ENCODE measurements at regions not wholly inside any gene's neighbourhood (a gene's known extent, or its start where the extent isn't known, plus 50 kb on each side); places are given as distances from the start of the nearest gene placed in this dataset.

DNA sequence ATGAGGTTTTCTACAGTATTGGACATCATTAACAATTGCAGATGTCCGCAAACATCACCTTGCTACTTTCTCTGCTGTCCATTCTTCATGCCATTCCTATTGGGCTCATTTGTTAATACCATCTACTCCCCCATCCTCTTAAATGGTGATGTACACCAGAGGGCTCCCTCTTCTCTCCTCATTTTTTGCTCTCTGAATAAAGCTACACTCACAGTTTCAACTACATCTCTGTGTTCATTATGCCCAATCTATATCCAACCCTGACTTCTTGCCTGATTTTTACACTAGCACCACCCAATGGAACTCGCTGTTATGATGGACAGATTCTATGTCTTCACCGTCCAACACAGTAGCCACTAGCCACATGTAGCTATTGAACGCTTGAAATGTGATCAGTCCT lies 288.1 kb upstream of the ID4 start:
- intact Hi-C loops (cut with micrococcal nuclease; ENCODE audit: unreplicated experiment): no loop called here
- Histone ChIP-seq H3K4me2 (ENCODE audit: control insufficient read depth, insufficient read depth) (no peak overlapping the region), H4K20me1 (ENCODE audit: control insufficient read depth, insufficient read depth) (no peaks in the 10 kb centered on the region), H3K27ac (ENCODE audit: control insufficient read depth, insufficient read depth) (no peak overlapping the region), H3K36me3 (ENCODE audit: control insufficient read depth in 2 of 2, insufficient read depth in 2 of 2, low read length in 1 of 2) (no peaks in the 10 kb centered on the region), H3K27me3 (replicated peaks in 1 of 2; ENCODE audit: control insufficient read depth in 2 of 2, insufficient read depth in 2 of 2, low read length in 1 of 2) (no peaks in the 10 kb centered on the region), H3K4me1 (ENCODE audit: control insufficient read depth, insufficient read depth, low read length) (no peaks in the 10 kb centered on the region), H3K9me3 (replicated peaks; ENCODE audit: control insufficient read depth, insufficient read depth, low read length) (no peaks in the 10 kb centered on the region), H3K79me2 (ENCODE audit: control insufficient read depth, insufficient read depth, low read length) (no peaks in the 10 kb centered on the region), H2AFZ (ENCODE audit: control insufficient read depth, low read depth, low read length) (no peak overlapping the region), H3K9ac (ENCODE audit: control insufficient read depth, insufficient read depth, low read length) (no peak overlapping the region), H3K4me3 (no peak overlapping the region)
- ATAC-seq (no peak), DNase-seq (ENCODE audit: low read depth, low spot score) (no peak), FAIRE-seq (no peak)
- SMC1A ChIA-PET (ENCODE audit: uncharacterized antibody, unreplicated experiment): no interaction called here
- in situ Hi-C loops (cut with MboI): no loop called here
- no TSS peak for BruUV-seq (replicated peaks)
- RAD21 ChIA-PET (ENCODE audit: unreplicated experiment): no interaction called here
- CTCF ChIA-PET: interaction anchor here (1.4 kb wide), 1 partner anchor 12 kb away, joined by 5 read pairs; no protein-coding TSS in a partner anchor
- WGBS (ENCODE audit: insufficient coverage, insufficient replicate concordance, low lambda C conversion rate, missing lambda C conversion rate): 45% methylated on average over 4 of the region's 4 CpGs
- POLR2A ChIA-PET: no interaction called here
- no peak for TF ChIP-seq PML (IDR thresholded peaks at IDR 0.05; ENCODE audit: low read length)
- TF ChIP-seq MEF2A (IDR thresholded peaks at IDR 0.05; ENCODE audit: insufficient read depth, low read depth, low read length): no peak
- TF ChIP-seq, protein P1, sequence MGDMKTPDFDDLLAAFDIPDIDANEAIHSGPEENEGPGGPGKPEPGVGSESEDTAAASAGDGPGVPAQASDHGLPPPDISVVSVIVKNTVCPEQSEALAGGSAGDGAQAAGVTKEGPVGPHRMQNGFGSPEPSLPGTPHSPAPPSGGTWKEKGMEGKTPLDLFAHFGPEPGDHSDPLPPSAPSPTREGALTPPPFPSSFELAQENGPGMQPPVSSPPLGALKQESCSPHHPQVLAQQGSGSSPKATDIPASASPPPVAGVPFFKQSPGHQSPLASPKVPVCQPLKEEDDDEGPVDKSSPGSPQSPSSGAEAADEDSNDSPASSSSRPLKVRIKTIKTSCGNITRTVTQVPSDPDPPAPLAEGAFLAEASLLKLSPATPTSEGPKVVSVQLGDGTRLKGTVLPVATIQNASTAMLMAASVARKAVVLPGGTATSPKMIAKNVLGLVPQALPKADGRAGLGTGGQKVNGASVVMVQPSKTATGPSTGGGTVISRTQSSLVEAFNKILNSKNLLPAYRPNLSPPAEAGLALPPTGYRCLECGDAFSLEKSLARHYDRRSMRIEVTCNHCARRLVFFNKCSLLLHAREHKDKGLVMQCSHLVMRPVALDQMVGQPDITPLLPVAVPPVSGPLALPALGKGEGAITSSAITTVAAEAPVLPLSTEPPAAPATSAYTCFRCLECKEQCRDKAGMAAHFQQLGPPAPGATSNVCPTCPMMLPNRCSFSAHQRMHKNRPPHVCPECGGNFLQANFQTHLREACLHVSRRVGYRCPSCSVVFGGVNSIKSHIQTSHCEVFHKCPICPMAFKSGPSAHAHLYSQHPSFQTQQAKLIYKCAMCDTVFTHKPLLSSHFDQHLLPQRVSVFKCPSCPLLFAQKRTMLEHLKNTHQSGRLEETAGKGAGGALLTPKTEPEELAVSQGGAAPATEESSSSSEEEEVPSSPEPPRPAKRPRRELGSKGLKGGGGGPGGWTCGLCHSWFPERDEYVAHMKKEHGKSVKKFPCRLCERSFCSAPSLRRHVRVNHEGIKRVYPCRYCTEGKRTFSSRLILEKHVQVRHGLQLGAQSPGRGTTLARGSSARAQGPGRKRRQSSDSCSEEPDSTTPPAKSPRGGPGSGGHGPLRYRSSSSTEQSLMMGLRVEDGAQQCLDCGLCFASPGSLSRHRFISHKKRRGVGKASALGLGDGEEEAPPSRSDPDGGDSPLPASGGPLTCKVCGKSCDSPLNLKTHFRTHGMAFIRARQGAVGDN (IDR thresholded peaks at IDR 0.05): no peak
- TF ChIP-seq EZH2 (IDR thresholded peaks at IDR 0.05; ENCODE audit: borderline replicate concordance, control insufficient read depth, low read depth, low read length): no peak
- TF ChIP-seq KLF5 (IDR thresholded peaks at IDR 0.05; ENCODE audit: partially characterized antibody): no peak
- TF ChIP-seq TCF12 (IDR thresholded peaks at IDR 0.05; ENCODE audit: low read depth, low read length): no peak
- no peak for TF ChIP-seq SPI1 (IDR thresholded peaks at IDR 0.05; ENCODE audit: borderline replicate concordance, insufficient read depth, low read depth, low read length)
- no peak for TF ChIP-seq ZNF24 (IDR thresholded peaks at IDR 0.05)
- TF ChIP-seq FOS (IDR thresholded peaks at IDR 0.05; ENCODE audit: borderline replicate concordance, extremely low read depth, insufficient read length): no peak
- no peak for TF ChIP-seq ATF7 (IDR thresholded peaks at IDR 0.05; ENCODE audit: low read depth)
- TF ChIP-seq, protein P2, sequence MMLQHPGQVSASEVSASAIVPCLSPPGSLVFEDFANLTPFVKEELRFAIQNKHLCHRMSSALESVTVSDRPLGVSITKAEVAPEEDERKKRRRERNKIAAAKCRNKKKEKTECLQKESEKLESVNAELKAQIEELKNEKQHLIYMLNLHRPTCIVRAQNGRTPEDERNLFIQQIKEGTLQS (IDR thresholded peaks at IDR 0.05; ENCODE audit: borderline replicate concordance, extremely low read depth, low read depth, low read length): no peak
- no peak for TF ChIP-seq HDGF (IDR thresholded peaks at IDR 0.05)
- TF ChIP-seq, protein P3, sequence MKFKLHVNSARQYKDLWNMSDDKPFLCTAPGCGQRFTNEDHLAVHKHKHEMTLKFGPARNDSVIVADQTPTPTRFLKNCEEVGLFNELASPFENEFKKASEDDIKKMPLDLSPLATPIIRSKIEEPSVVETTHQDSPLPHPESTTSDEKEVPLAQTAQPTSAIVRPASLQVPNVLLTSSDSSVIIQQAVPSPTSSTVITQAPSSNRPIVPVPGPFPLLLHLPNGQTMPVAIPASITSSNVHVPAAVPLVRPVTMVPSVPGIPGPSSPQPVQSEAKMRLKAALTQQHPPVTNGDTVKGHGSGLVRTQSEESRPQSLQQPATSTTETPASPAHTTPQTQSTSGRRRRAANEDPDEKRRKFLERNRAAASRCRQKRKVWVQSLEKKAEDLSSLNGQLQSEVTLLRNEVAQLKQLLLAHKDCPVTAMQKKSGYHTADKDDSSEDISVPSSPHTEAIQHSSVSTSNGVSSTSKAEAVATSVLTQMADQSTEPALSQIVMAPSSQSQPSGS (IDR thresholded peaks at IDR 0.05; ENCODE audit: low read length): no peak
- no peak for TF ChIP-seq SMARCA5 (IDR thresholded peaks at IDR 0.05)
- TF ChIP-seq SRF (IDR thresholded peaks at IDR 0.05; ENCODE audit: low read depth in 2 of 2, low read length in 2 of 2): no peak
- no peak for TF ChIP-seq ZSCAN29 (IDR thresholded peaks at IDR 0.05)
- TF ChIP-seq, protein P4, sequence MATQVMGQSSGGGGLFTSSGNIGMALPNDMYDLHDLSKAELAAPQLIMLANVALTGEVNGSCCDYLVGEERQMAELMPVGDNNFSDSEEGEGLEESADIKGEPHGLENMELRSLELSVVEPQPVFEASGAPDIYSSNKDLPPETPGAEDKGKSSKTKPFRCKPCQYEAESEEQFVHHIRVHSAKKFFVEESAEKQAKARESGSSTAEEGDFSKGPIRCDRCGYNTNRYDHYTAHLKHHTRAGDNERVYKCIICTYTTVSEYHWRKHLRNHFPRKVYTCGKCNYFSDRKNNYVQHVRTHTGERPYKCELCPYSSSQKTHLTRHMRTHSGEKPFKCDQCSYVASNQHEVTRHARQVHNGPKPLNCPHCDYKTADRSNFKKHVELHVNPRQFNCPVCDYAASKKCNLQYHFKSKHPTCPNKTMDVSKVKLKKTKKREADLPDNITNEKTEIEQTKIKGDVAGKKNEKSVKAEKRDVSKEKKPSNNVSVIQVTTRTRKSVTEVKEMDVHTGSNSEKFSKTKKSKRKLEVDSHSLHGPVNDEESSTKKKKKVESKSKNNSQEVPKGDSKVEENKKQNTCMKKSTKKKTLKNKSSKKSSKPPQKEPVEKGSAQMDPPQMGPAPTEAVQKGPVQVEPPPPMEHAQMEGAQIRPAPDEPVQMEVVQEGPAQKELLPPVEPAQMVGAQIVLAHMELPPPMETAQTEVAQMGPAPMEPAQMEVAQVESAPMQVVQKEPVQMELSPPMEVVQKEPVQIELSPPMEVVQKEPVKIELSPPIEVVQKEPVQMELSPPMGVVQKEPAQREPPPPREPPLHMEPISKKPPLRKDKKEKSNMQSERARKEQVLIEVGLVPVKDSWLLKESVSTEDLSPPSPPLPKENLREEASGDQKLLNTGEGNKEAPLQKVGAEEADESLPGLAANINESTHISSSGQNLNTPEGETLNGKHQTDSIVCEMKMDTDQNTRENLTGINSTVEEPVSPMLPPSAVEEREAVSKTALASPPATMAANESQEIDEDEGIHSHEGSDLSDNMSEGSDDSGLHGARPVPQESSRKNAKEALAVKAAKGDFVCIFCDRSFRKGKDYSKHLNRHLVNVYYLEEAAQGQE (IDR thresholded peaks at IDR 0.05; ENCODE audit: low read depth, low read length): no peak

Data from GM12878 (cell line).